ENCODE measurements at regions not wholly inside any gene's neighbourhood (a gene's known extent, or its start where the extent isn't known, plus 50 kb on each side); places are given as distances from the start of the nearest gene placed in this dataset.

- DNase-seq, result no peak
These were observed 163.7 kb downstream of the GXYLT1 start for GRCh38 chr12:41981013-41981412.

- no peak for DNase-seq
These were observed 164.3 kb downstream of the GXYLT1 start for GRCh38 chr12:41980390-41980789.

GRCh38 chr12:41979574-41979973, 165.1 kb downstream of the GXYLT1 start:
- DNase-seq, result no peak

GRCh38 chr12:41972598-41972997, 172.1 kb downstream of the GXYLT1 start:
- DNase-seq, result no peak

GRCh38 chr12:41972196-41972595, 172.5 kb downstream of the GXYLT1 start:
- DNase-seq, result no peak

DNA sequence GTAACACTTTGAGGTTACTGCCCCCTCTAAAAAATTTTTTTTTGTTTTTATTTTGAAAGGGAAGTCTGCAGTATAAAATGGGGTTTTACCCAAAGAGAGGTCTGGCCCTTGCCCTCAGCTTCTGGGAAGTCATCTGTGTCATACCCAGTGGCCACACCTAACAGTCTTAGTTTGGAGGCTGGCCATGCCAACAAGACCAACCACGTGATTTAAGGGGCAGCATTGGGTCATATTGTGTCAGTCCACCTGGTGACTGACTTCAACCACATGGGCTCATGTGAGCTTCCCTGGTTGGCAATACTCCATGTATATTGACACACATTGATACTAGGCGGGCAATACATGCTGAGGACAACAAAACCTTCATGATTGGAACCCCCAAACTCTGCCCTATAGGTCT, 173.9 kb downstream of the GXYLT1 start:
- DNase-seq, result no peak

GRCh38 chr12:41968599-41968998, 176.1 kb downstream of the GXYLT1 start:
- DNase-seq, result no peak

GRCh38 chr12:41967668-41968500, 176.8 kb downstream of the GXYLT1 start:
- DNase-seq, result no peak

- no peak for DNase-seq
These were observed 177.8 kb downstream of the GXYLT1 start for GRCh38 chr12:41966916-41967315.

DNA sequence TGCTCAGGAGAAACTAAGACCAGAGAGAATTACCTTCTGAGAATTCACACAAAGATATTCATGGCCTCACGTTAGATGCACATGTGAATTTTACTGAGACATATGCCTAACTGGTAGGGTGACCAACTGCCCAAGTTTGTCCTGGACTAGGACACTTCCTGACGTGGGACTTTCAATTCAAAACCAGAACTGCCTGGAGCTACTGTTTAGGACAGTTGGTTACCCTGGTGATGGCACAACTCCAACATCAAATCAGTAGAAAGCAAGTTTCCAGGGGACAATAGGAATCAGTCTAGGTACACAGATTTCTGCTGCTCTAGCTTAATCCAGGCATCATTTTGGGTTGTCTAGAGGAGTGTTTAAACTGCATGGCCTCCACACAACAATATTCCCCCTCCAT, 178.7 kb downstream of the GXYLT1 start:
- no peak for DNase-seq

DNA sequence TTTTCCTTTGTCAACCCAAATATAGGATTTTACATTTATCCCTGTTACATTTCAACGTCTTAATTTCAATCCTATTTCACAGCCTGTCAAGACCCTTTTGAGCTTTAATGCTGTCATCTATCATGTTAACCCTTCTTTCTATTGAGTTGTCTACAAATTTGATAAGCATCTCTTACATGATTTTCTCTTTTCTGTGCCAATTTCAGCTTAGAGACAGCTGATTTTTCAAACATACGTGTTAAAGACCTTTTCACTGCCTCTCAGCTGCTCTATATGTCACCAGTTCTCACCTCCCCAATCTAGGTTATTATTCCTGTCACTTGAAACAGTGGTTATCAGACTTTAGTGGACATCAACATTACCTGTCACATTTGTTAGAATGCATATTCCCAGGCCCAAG, 181.3 kb downstream of the GXYLT1 start:
- DNase-seq, result no peak

DNA sequence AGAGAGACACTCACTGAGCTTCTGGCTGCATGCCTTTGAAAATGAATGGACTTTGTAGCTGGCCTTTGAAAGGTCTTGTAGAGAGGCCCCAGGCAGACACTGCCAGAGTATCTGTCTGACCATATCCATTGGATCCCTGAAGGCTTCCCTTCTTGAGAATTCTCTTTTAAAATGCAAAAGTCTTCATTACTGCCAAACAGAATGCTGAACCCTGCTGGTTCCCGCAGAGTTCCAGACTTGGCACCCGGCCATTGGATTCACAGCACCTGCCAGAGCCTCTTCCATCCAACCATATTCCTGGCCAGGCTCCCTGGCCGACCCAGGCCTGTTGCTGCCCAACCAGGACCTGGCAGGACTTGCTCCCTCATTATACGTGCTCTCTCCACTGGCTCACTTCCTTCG, 182.5 kb downstream of the GXYLT1 start:
- DNase-seq, result peak; percentile 27

GRCh38 chr12:41959271-41959670, 185.4 kb downstream of the GXYLT1 start:
- DNase-seq, result no peak

DNA sequence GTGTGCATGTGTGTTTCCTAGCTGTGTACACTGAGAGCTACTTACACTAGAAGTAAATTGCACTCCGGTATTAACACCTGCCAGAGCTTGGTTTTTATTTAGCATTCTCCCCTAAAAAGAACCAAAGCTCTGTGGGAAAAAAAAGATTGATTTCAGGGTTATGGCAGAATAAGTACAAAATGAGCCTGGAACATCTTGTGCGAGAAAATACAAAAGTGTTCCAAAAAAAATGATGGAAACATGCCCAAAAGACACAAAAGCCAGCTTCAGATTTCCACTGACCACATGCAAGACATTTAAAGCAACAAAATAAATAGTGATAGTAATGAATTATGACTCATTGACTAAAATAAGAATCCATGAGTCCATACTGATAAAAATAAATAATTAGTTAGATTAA, 188.3 kb downstream of the GXYLT1 start:
- DNase-seq, result no peak

DNA sequence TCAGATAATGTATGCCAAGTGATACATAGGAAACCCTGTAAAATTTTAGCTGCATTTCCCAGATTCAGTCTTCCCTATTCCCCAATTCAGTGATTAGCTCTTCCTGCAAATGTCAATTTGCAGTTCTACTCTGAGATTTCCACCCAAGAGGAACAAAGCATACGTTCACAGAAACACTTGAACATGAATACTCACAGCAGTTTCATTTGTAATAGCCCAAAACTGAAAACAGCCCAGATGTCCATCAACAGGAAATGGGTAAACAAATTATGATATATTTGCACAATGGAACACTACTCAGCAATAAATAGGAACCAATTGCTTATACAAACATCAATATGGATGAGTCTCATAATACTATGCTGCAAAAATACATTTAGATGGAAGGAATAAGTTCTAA, 194.2 kb downstream of the GXYLT1 start:
- no peak for DNase-seq

DNA sequence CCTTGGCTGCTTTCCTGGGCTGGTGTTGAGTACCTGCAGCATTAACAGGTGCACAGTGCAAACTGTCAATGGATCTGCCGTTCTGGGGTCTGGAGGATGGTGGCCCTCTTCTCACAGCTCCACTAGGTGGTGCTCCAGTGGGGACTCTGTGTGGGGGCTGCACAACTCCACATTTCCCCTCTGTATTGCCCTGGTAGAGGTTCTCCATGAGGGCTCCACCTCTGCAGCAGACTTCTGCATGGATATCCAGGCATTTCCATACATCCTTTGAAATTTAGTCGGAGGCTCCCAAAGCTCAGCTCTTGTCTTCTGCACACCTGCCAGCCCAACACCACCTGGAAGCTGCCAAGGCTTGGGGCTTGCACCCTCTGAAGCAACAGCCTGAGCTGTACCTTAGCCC, 198.6 kb downstream of the GXYLT1 start:
- no peak for DNase-seq

GRCh38 chr12:41944216-41944615, 200.5 kb downstream of the GXYLT1 start:
- DNase-seq, result no peak

- DNase-seq, result no peak
These were observed 201.0 kb downstream of the GXYLT1 start for GRCh38 chr12:41943671-41944070.

GRCh38 chr12:41942354-41942753, 202.3 kb downstream of the GXYLT1 start:
- DNase-seq, result no peak

- no peak for DNase-seq
These were observed 203.6 kb downstream of the GXYLT1 start for GRCh38 chr12:41941079-41941478.

DNA sequence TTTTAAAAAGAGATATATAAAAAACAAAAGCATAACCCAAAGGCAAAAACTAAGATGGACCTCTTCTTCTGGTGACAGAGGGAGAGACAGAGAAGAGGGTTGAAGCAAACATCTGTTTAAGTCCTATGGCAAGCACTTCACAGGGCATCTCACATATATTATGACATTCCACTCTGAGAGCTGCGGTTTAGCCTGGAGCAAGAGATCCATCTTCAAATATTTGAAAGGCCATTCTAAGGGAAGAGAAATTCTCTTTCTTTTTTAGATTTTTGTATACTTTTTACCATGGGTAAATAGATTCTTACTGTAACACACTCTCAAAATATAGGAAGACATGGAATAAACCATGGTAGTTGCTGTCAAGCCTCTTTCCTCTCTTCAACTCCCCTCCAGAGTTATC, 204.1 kb downstream of the GXYLT1 start:
- no peak for DNase-seq

GRCh38 chr12:41936333-41936732, 208.3 kb downstream of the GXYLT1 start:
- no peak for DNase-seq

DNA sequence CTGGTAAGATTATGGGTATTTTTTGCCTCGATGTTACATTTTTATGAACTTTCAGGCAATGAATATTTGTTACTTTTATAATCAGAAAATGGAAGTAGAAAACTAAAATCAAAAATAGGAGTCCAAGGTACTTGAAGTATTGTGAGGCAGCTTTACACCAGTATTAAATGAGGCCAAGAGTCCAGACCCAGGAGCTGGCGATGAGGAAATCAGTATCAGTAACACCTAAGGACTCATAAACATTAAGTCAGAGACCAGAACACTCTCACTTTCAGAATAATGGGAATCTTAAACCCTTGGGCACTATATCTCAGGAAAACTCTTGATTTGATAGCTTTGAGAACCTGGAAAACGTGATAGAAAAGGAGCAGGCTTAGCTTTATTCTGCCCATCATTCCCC, 208.8 kb downstream of the GXYLT1 start:
- no peak for DNase-seq

- DNase-seq, result peak; percentile 71
These were observed 212.1 kb downstream of the GXYLT1 start for GRCh38 chr12:41932470-41932991.

Measured in occipital lobe (tissue), 1 donor.